ENCODE measurements at regions not wholly inside any gene's neighbourhood (a gene's known extent, or its start where the extent isn't known, plus 50 kb on each side); places are given as distances from the start of the nearest gene placed in this dataset.

- TF ChIP-seq EP300 (IDR thresholded peaks at IDR 0.05; ENCODE audit: borderline replicate concordance) (no peak), NFIC (IDR thresholded peaks at IDR 0.05) (no peak)
These were observed 511.8 kb downstream of the METTL15 start for GRCh38 chr11:28619846-28620540.

Data from Ishikawa (cell line).